Endothelial cell of umbilical vein (primary cell): ENCODE measurements at regions not wholly inside any gene's neighbourhood (a gene's known extent, or its start where the extent isn't known, plus 50 kb on each side); places are given as distances from the start of the nearest gene placed in this dataset.
A peak's percentile ranks its signal among the peaks of the same experiment; 100 is the strongest.

ENCODE experiments used
- BruUV-seq: library from RNA; stranded (reverse); fragments of 400-500 nt; replicated peaks from 2 replicates; lab custom pipeline; 2021; lab: Mats Ljungman, UMichigan
- CTCF ChIA-PET: fragments of 300-600, 350-600 bp; sonication (Branson Sonifier 250); formaldehyde crosslinking; loops from one replicate; lab custom pipeline; 2021; ENCODE audit warnings: antibody characterized with exemption, inconsistent platforms; lab: Charles Lee
- POLR2A ChIA-PET: fragments of 300-600, 350-600 bp; sonication (Branson Sonifier 250); formaldehyde crosslinking; loops from one replicate; lab custom pipeline; 2021; ENCODE audit warnings: antibody characterized with exemption, inconsistent platforms; lab: Charles Lee
- DNase-seq: peaks from one replicate; pipeline ENCODE4 v3.0.0-alpha.2; 2011; ENCODE audit warnings: low read depth, low spot score
- FAIRE-seq: peaks from 2 replicates; lab custom pipeline; 2011; peaks lifted over from hg19 to GRCh38; lab: Jason Lieb, UNC
- H2AFZ ChIP-seq: 2 replicates; pipeline ENCODE4 v1.6.0; 2012; ENCODE audit warnings: low read depth, low read length, control low read depth, inconsistent platforms
- H3K27ac ChIP-seq: 2 replicates; pipeline ENCODE4 v1.5.1; 2011; ENCODE audit warnings: low read depth, mild to moderate bottlenecking, control low read depth, low read length, moderate library complexity; ENCODE audit not compliant: insufficient read depth
- H3K27me3 ChIP-seq, 2 experiments: 2 replicates each; pipeline versions ENCODE4 v1.6.0 to v1.6.1; 2011; ENCODE audit warnings: low read length in 2 of 2, mixed read lengths in 1 of 2; ENCODE audit not compliant: control insufficient read depth in 2 of 2, insufficient read depth in 2 of 2
- H3K36me3 ChIP-seq, 2 experiments: 2 replicates in 1 of 2; 3 replicates in 1 of 2; pipeline ENCODE4 v1.5.1; 2011; ENCODE audit warnings: low read length in 2 of 2, mild to moderate bottlenecking in 1 of 2, moderate library complexity in 1 of 2; ENCODE audit not compliant: control insufficient read depth in 2 of 2, insufficient read depth in 2 of 2; ENCODE audit errors: extremely low read depth in 1 of 2
- H3K4me1 ChIP-seq: 3 replicates; pipeline ENCODE4 v1.5.1; 2011; ENCODE audit warnings: mild to moderate bottlenecking, low read length; ENCODE audit not compliant: control insufficient read depth, insufficient read depth; ENCODE audit errors: extremely low read depth
- H3K4me2 ChIP-seq: 2 replicates; pipeline ENCODE4 v1.6.1; 2011; ENCODE audit warnings: low read length, control low read depth, mixed read lengths; ENCODE audit not compliant: insufficient read depth
- H3K4me3 ChIP-seq, 3 experiments: fragments of 200-600 bp in 1 of 3; sonication (generic), shearing (Covaris generic) in 1 of 3; replicated peaks in 1 of 3; 2 replicates each; pipeline ENCODE4 v1.5.1; 2011 to 2016; ENCODE audit warnings: control low read depth in 3 of 3, low read length in 3 of 3, mild to moderate bottlenecking in 2 of 3, inconsistent platforms in 1 of 3, low read depth in 1 of 3, moderate library complexity in 1 of 3; ENCODE audit not compliant: insufficient read depth in 1 of 3
- H3K79me2 ChIP-seq: 2 replicates; pipeline ENCODE4 v1.6.0; 2012; ENCODE audit warnings: low read length, inconsistent platforms; ENCODE audit not compliant: control insufficient read depth, insufficient read depth
- H3K9ac ChIP-seq: replicated peaks from 2 replicates; pipeline ENCODE3; 2011; ENCODE audit warnings: low read length, control low read depth; ENCODE audit not compliant: insufficient read depth; ENCODE audit errors: extremely low read depth
- H3K9me1 ChIP-seq: replicated peaks from 3 replicates; pipeline ENCODE4 v1.6.0; 2011; ENCODE audit warnings: mild to moderate bottlenecking, low read length; ENCODE audit not compliant: control insufficient read depth, insufficient read depth; ENCODE audit errors: extremely low read depth
- H3K9me3 ChIP-seq: replicated peaks from 2 replicates; pipeline ENCODE4 v1.5.1; 2012; ENCODE audit warnings: low read length, inconsistent platforms; ENCODE audit not compliant: control insufficient read depth, insufficient read depth
- H4K20me1 ChIP-seq: replicated peaks from 2 replicates; pipeline ENCODE3; 2011; ENCODE audit warnings: mild to moderate bottlenecking, low read length; ENCODE audit not compliant: control insufficient read depth, insufficient read depth; ENCODE audit errors: extremely low read depth
- FOS ChIP-seq: IDR thresholded peaks from 2 replicates; pipeline ENCODE4 v1.6.1; 2011; ENCODE audit warnings: mild to moderate bottlenecking, low read length, moderate library complexity, borderline replicate concordance; ENCODE audit not compliant: insufficient read depth
- dilution Hi-C: fragments of 300-500 bp; cut with MboI; formaldehyde crosslinking; loops from one replicate; pipeline ENCODE4 v1.15.0; 2019; ENCODE audit warnings: low sequenced_read_pairs; ENCODE audit not compliant: extremely low pct_ligation_motif_present
- intact Hi-C: fragments of 100-400 bp; cut with micrococcal nuclease; formaldehyde crosslinking; loops from one replicate; pipeline ENCODE4 v1.10.0; 2022
- TF ChIP-seq, protein P1 (sequence below), 2 donors: IDR thresholded peaks; 1 replicate in 1 of 2; 2 replicates in 1 of 2; pipeline ENCODE4 v1.5.1; 2011; ENCODE audit warnings: low read length in 2 of 2, mild to moderate bottlenecking in 2 of 2, moderate library complexity in 2 of 2, control low read depth in 1 of 2, inconsistent platforms in 1 of 2, low read depth in 1 of 2; ENCODE audit not compliant: insufficient read depth in 1 of 2; ENCODE audit errors: extremely low read depth in 1 of 2

DNA sequence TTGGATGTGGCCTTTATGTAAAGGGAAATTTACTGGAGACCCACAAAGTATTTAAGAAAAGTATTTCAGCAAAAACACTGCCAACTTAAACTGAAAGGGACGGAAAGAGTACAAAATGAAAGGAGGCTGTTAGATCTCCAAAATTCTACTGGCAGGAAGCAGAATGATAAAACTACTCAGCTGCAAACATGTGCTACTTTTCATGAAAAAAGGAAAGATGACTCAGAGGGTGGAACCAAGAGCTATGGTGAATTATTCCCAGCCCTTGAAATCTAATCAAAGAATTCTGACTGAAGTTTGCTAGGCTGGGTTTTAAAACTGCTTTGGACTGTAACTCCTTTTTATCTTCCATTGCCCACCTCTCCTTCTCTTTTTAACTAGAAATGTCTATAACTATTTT lies 58.6 kb upstream of the ZBED3 start:
- intact Hi-C loops (loop anchor here (1.0 to 2.0 kb wide), 2 partner anchors 59 to 277 kb away; partner anchors contain the start of gene ZBED3), dilution Hi-C loops (no loop called here)
- no peaks in the 10 kb centered on the region for H3K36me3 ChIP-seq
- TF ChIP-seq, protein P1, sequence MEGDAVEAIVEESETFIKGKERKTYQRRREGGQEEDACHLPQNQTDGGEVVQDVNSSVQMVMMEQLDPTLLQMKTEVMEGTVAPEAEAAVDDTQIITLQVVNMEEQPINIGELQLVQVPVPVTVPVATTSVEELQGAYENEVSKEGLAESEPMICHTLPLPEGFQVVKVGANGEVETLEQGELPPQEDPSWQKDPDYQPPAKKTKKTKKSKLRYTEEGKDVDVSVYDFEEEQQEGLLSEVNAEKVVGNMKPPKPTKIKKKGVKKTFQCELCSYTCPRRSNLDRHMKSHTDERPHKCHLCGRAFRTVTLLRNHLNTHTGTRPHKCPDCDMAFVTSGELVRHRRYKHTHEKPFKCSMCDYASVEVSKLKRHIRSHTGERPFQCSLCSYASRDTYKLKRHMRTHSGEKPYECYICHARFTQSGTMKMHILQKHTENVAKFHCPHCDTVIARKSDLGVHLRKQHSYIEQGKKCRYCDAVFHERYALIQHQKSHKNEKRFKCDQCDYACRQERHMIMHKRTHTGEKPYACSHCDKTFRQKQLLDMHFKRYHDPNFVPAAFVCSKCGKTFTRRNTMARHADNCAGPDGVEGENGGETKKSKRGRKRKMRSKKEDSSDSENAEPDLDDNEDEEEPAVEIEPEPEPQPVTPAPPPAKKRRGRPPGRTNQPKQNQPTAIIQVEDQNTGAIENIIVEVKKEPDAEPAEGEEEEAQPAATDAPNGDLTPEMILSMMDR (IDR thresholded peaks at IDR 0.05; ENCODE audit: extremely low read depth in 1 of 2, insufficient read depth in 1 of 2, low read depth in 1 of 2, low read length in 2 of 2), result no peak
- peak; percentile 74 for TF ChIP-seq FOS
- H3K4me1 ChIP-seq, result peaks cover 3% of the 10 kb centered on the region
- FAIRE-seq, result peak; percentile 62
- no peaks in the 10 kb centered on the region for H3K9me1 ChIP-seq
- no peaks in the 10 kb centered on the region for H3K9me3 ChIP-seq
- ChIA-PET POLR2A (no interaction called here), CTCF (interaction anchor here (0.8 to 3.1 kb wide), 10 partner anchors 10 to 489 kb away, joined by 3 to 15 read pairs (median 4); partner anchors contain the start of gene WDR41)
- H3K9ac ChIP-seq, result no peak overlapping the region
- H3K4me2 ChIP-seq, result no peak overlapping the region
- no peak overlapping the region for H3K4me3 ChIP-seq
- no peaks in the 10 kb centered on the region for H4K20me1 ChIP-seq
- H2AFZ ChIP-seq, result no peak overlapping the region
- no peaks in the 10 kb centered on the region for H3K79me2 ChIP-seq
- no peak overlapping the region for H3K27ac ChIP-seq
- H3K27me3 ChIP-seq, result peaks cover 0 to 3% of the 10 kb centered on the region in 2 experiments
- BruUV-seq, result no TSS peak
- peak; percentile 5 for DNase-seq

DNA sequence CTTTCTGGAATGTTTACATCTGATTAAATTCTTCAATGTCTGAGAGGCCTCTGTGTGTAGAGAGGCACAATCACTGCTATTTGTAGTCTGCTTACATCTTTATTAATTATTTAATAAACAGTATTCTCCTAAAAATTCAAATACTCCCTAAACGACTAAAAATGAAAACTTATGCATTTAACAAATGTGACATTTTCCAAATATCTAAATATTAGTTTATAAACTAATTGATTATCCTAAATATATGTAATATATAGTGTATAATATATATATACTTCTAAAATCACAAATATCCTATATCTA lies 57.7 kb upstream of the ZBED3 start:
- Histone ChIP-seq H3K27me3 (no peaks in the 10 kb centered on the region), H4K20me1 (no peaks in the 10 kb centered on the region), H3K9me1 (no peaks in the 10 kb centered on the region), H3K36me3 (no peaks in the 10 kb centered on the region), H3K27ac (no peak overlapping the region), H3K4me1 (peaks cover 5% of the 10 kb centered on the region), H3K4me2 (no peak overlapping the region), H3K79me2 (no peaks in the 10 kb centered on the region), H3K9me3 (no peaks in the 10 kb centered on the region), H3K9ac (no peak overlapping the region), H3K4me3 (no peak overlapping the region), H2AFZ (no peak overlapping the region)
- intact Hi-C loops (loop anchor here (1.0 to 2.0 kb wide), 4 partner anchors 58 to 348 kb away; partner anchors contain the start of genes WDR41 and ZBED3), dilution Hi-C loops (no loop called here)
- TF ChIP-seq FOS, result no peak
- FAIRE-seq (no peak), DNase-seq (no peak)
- BruUV-seq, result no TSS peak
- CTCF ChIA-PET, result interaction anchor here (0.8 to 3.1 kb wide), 10 partner anchors 10 to 347 kb away, joined by 3 to 15 read pairs (median 5); partner anchors contain the start of gene WDR41
- POLR2A ChIA-PET, result no interaction called here
